ENCODE measurements at regions not wholly inside any gene's neighbourhood (a gene's known extent, or its start where the extent isn't known, plus 50 kb on each side); places are given as distances from the start of the nearest gene placed in this dataset.

DNA sequence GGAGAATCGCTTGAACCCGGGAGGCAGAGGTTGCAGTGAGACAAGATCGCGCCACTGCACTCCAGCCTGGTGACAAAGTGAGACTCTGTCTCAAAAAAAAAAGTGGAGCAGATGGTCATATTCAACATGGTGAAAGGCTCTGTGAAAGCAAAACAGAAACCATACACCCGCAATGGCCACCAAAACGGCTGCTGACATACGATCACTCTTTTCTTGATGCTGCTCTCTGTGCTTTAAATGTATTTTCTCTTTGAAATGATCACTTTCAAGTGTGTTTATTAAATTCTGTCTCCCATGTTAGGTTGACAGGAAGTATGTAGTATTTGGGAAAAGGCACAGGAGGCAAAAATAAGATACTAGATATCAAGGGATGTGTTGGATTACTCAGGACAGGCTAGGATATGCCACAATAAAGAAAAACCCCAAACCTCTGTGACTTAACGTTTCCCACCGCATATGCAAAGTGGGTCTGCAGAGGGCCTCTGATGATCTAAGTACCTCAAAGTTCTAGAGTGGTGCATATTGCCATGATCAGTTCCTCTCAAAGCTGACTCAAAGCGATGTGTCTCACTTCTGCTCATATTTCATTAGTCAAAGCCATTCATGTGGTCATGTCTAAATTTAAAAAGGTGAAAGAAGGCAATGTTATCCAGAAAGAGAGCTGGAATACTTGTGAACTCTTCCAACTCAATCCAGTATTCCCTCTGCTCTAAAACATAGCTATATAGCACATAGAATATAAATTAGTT, 155.1 kb upstream of the SOX4 start:
- Histone ChIP-seq H3K9me3 (peaks cover 4% of the 10 kb centered on the region; the same call in 1 of the 2 replicates), H3K9ac (no peak overlapping the region), H3K4me1 (peaks cover 50% of the 10 kb centered on the region), H3K27ac (peak overlapping the region; percentile 40), H4K20me1 (no peaks in the 10 kb centered on the region), H3K4me2 (peak overlapping the region; percentile 67), H3K4me3 (peak overlapping the region; percentile 15; the same call in 1 of the 2 replicates), H3K36me3 (no peaks in the 10 kb centered on the region), H3K27me3 (no peaks in the 10 kb centered on the region)
- TF ChIP-seq Cebpa-rat (IDR thresholded peaks at IDR 0.05) = no peak

DNA sequence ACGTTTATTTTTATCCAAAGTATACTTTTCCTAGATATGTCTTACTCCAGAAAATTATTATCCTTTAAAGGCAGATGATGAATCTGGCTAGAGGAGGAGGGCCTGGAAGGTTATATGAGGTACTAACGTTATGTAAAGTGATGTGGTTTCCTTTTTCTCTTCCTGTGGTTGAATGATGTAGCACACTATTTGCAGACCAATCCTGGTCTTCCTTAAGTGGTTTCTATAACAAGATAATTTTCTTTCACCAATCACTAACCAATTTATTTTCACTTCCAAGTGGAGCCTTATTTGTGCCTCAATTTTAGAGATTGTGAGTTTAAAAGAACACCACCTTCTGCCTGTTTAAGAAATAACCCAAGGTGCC, 154.6 kb upstream of the SOX4 start:
- H3K9ac ChIP-seq = no peak overlapping the region
- peaks cover 50% of the 10 kb centered on the region for H3K4me1 ChIP-seq
- no peaks in the 10 kb centered on the region for H3K27me3 ChIP-seq
- no peak overlapping the region for H3K4me3 ChIP-seq
- H3K27ac ChIP-seq = peak overlapping the region; percentile 40
- no peaks in the 10 kb centered on the region for H3K36me3 ChIP-seq
- peaks cover 4% of the 10 kb centered on the region; the same call in 1 of the 2 replicates for H3K9me3 ChIP-seq
- no peak for TF ChIP-seq Cebpa-rat (IDR thresholded peaks at IDR 0.05)
- no peaks in the 10 kb centered on the region for H4K20me1 ChIP-seq
- peak overlapping the region; percentile 67 for H3K4me2 ChIP-seq

DNA sequence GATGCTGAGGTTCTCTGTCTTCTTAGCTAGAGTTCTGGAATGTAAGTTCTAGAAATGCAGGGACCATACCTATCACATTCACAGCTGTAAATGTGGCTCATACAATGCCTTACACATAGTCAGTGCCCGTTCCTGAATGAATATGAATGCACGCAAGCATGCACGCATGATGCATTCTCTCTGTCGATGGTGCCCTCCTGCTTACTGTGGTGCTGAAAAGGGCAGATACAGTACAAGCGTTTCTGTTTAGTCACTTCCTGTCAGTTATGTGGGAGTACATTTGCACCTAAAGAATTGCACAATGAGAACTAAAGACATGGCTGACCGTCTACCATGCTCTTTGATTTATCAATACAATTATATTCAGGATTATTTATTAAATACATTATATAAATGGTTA, 152.2 kb upstream of the SOX4 start:
- H3K36me3 ChIP-seq = no peaks in the 10 kb centered on the region
- H3K4me3 ChIP-seq = no peak overlapping the region
- TF ChIP-seq Cebpa-rat (IDR thresholded peaks at IDR 0.05) = no peak
- H3K9me3 ChIP-seq = peaks cover 4% of the 10 kb centered on the region; the same call in 1 of the 2 replicates
- peak overlapping the region; percentile 17; the same call in 1 of the 2 replicates for H3K4me2 ChIP-seq
- H4K20me1 ChIP-seq = no peaks in the 10 kb centered on the region
- no peak overlapping the region for H3K27ac ChIP-seq
- H3K4me1 ChIP-seq = peaks cover 47% of the 10 kb centered on the region
- no peaks in the 10 kb centered on the region for H3K27me3 ChIP-seq
- H3K9ac ChIP-seq = no peak overlapping the region

- no peaks in the 10 kb centered on the region for H4K20me1 ChIP-seq
- H3K4me3 ChIP-seq = no peak overlapping the region
- no peak overlapping the region for H3K4me2 ChIP-seq
- no peak overlapping the region for H3K27ac ChIP-seq
- H3K36me3 ChIP-seq = no peaks in the 10 kb centered on the region
- TF ChIP-seq Cebpa-rat (IDR thresholded peaks at IDR 0.05) = no peak
- no peak overlapping the region for H3K9ac ChIP-seq
- H3K9me3 ChIP-seq = peaks cover 4% of the 10 kb centered on the region; the same call in 1 of the 2 replicates
- peaks cover 34% of the 10 kb centered on the region for H3K4me1 ChIP-seq
- H3K27me3 ChIP-seq = no peaks in the 10 kb centered on the region
Measured at GRCh38 chr6:21442874-21443273, 150.7 kb upstream of the SOX4 start.

GRCh38 chr6:21444711-21445260, 148.8 kb upstream of the SOX4 start:
- peaks cover 4% of the 10 kb centered on the region; the same call in 1 of the 2 replicates for H3K9me3 ChIP-seq
- no peaks in the 10 kb centered on the region for H4K20me1 ChIP-seq
- H3K9ac ChIP-seq = no peak overlapping the region
- no peak for TF ChIP-seq Cebpa-rat (IDR thresholded peaks at IDR 0.05)
- no peak overlapping the region for H3K4me2 ChIP-seq
- H3K27me3 ChIP-seq = no peaks in the 10 kb centered on the region
- no peak overlapping the region for H3K27ac ChIP-seq
- H3K4me1 ChIP-seq = peaks cover 14% of the 10 kb centered on the region
- H3K4me3 ChIP-seq = no peak overlapping the region
- no peaks in the 10 kb centered on the region for H3K36me3 ChIP-seq

DNA sequence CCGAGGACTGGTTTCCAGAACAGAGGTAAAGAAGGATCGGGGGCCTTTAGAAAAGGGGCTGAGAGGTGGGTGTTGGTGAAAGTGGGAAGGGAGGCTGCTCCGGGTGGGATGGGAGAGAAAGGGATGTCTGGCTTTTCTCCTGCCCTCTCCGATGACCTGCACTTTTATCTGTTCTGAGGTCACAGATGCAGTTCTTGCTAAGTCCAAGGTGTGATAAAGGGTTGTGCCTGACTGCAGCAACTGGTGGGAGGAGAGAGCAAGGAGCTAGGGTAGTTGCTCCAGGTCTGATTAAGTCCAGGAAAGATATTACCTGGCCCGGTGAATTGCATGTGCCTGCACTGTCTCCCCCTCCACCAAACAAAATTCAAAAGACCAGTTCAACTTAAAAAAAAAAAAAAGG, 145.6 kb upstream of the SOX4 start:
- no peak overlapping the region for H3K4me2 ChIP-seq
- no peak for TF ChIP-seq Cebpa-rat (IDR thresholded peaks at IDR 0.05)
- no peaks in the 10 kb centered on the region for H4K20me1 ChIP-seq
- H3K36me3 ChIP-seq = no peaks in the 10 kb centered on the region
- H3K27ac ChIP-seq = no peak overlapping the region
- peaks cover 12% of the 10 kb centered on the region for H3K4me1 ChIP-seq
- H3K4me3 ChIP-seq = no peak overlapping the region
- H3K9ac ChIP-seq = no peak overlapping the region
- peaks cover 4% of the 10 kb centered on the region; the same call in 1 of the 2 replicates for H3K9me3 ChIP-seq
- H3K27me3 ChIP-seq = no peaks in the 10 kb centered on the region

DNA sequence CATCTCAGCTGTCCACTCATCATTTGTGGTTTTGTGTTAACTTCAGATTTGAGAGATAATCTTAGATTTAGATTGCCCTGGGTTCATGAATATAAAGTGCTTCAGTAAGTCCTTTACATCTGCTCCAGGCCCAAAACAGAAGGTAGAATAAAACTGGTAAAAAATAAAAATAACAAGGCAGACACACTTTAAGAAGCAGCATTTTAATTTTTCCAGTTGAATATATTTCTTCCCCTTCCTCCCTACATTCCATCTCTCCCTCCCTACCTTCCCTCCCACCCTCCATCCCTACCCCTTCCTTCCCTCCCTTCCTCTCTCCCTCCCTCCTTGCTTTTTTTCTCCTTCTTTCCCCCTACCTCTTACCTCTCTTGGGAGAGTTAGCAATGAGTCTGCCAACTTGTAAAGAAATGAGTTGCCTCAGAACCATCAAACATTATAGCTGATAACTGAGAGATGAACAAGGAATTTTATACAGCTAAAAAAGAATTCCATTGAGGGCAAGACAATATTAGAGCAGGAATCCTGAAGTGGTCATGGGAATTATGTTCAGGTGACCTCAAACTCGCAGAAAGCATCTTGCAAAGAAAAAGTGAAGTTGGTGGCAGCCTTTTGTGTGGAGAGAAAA, 145.0 kb upstream of the SOX4 start:
- no peaks in the 10 kb centered on the region for H3K27me3 ChIP-seq
- H3K4me1 ChIP-seq = peaks cover 12% of the 10 kb centered on the region
- no peak overlapping the region for H3K27ac ChIP-seq
- no peaks in the 10 kb centered on the region for H3K36me3 ChIP-seq
- H3K4me2 ChIP-seq = no peak overlapping the region
- H3K4me3 ChIP-seq = no peak overlapping the region
- no peaks in the 10 kb centered on the region for H4K20me1 ChIP-seq
- no peak overlapping the region for H3K9ac ChIP-seq
- peaks cover 4% of the 10 kb centered on the region; the same call in 1 of the 2 replicates for H3K9me3 ChIP-seq
- TF ChIP-seq Cebpa-rat (IDR thresholded peaks at IDR 0.05) = no peak

DNA sequence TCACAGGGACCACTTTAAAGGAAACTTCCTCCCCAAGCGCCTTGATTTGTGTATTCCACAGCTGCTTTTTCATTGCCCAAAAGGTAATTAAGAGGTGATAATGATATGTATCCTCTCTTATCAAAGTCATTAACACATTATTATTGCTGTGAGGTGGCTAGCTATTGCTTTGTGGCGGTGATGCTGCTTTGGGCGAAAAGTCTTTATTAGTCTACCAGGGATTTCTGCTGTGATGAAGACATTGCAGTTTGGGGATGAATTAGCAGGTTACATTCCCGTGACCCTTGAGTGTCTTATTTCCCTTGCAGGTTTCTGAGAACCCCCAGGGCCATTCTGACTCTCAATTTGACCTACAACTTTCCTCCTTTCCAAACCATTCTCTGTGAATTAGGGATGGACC, 143.4 kb upstream of the SOX4 start:
- no peaks in the 10 kb centered on the region for H3K9me3 ChIP-seq
- no peaks in the 10 kb centered on the region for H3K27me3 ChIP-seq
- no peak overlapping the region for H3K4me3 ChIP-seq
- TF ChIP-seq Cebpa-rat (IDR thresholded peaks at IDR 0.05) = no peak
- no peak overlapping the region for H3K9ac ChIP-seq
- H3K4me1 ChIP-seq = peaks cover 12% of the 10 kb centered on the region
- no peaks in the 10 kb centered on the region for H3K36me3 ChIP-seq
- no peaks in the 10 kb centered on the region for H4K20me1 ChIP-seq
- H3K4me2 ChIP-seq = no peak overlapping the region
- H3K27ac ChIP-seq = no peak overlapping the region

- no peaks in the 10 kb centered on the region for H3K9me3 ChIP-seq
- no peaks in the 10 kb centered on the region for H3K36me3 ChIP-seq
- H3K9ac ChIP-seq = no peak overlapping the region
- peaks cover 12% of the 10 kb centered on the region for H3K4me1 ChIP-seq
- H3K27me3 ChIP-seq = no peaks in the 10 kb centered on the region
- no peak for TF ChIP-seq Cebpa-rat (IDR thresholded peaks at IDR 0.05)
- H3K27ac ChIP-seq = no peak overlapping the region
- no peaks in the 10 kb centered on the region for H4K20me1 ChIP-seq
- peak overlapping the region; percentile 12; the same call in 1 of the 2 replicates for H3K4me2 ChIP-seq
- no peak overlapping the region for H3K4me3 ChIP-seq
Measured at GRCh38 chr6:21450628-21451027, 142.9 kb upstream of the SOX4 start.

DNA sequence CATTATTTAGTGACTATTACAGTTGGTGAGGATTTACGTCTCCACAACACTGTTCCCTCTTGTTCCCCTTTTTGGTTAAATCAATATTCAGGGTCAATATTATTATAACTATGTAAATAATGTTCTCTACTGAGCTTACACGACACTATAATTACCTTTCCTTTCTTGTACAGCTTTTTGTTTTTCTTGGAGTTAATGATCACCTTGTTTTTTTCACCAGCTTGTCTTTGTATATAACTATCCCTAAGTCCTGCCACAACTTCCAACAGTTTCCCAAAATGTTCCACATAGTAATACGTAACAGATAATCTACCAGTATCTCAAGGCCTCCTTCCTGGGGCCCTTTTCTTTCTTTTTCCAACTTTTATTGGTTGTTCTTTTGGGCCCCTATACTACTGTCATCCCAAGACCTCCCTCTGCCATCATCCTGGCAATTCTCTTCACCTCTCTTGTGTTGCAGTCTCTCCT, 142.0 kb upstream of the SOX4 start:
- Histone ChIP-seq H3K27me3 (no peaks in the 10 kb centered on the region), H3K4me2 (peak overlapping the region; percentile 12; the same call in 1 of the 2 replicates), H3K9ac (no peak overlapping the region), H3K27ac (no peak overlapping the region), H3K4me3 (no peak overlapping the region), H3K4me1 (peaks cover 12% of the 10 kb centered on the region), H4K20me1 (no peaks in the 10 kb centered on the region), H3K36me3 (no peaks in the 10 kb centered on the region), H3K9me3 (no peaks in the 10 kb centered on the region)
- no peak for TF ChIP-seq Cebpa-rat (IDR thresholded peaks at IDR 0.05)
